Retinal pigment epithelial cell (primary cell): ENCODE measurements at regions not wholly inside any gene's neighbourhood (a gene's known extent, or its start where the extent isn't known, plus 50 kb on each side); places are given as distances from the start of the nearest gene placed in this dataset.

ENCODE experiments used
- DNase-seq: peaks from one replicate; pipeline ENCODE4 v3.0.0-alpha.2; 2010; ENCODE audit warnings: low read depth
- H3K4me3 ChIP-seq: 2 replicates; pipeline ENCODE4 v1.5.1; 2011; ENCODE audit warnings: mild to moderate bottlenecking, low read length, control low read depth, moderate library complexity
- TF ChIP-seq, protein P1 (sequence below): conservative IDR thresholded peaks from 2 replicates; pipeline ENCODE4 v1.5.1; 2011; ENCODE audit warnings: low read depth, low read length, control low read depth, inconsistent platforms

DNA sequence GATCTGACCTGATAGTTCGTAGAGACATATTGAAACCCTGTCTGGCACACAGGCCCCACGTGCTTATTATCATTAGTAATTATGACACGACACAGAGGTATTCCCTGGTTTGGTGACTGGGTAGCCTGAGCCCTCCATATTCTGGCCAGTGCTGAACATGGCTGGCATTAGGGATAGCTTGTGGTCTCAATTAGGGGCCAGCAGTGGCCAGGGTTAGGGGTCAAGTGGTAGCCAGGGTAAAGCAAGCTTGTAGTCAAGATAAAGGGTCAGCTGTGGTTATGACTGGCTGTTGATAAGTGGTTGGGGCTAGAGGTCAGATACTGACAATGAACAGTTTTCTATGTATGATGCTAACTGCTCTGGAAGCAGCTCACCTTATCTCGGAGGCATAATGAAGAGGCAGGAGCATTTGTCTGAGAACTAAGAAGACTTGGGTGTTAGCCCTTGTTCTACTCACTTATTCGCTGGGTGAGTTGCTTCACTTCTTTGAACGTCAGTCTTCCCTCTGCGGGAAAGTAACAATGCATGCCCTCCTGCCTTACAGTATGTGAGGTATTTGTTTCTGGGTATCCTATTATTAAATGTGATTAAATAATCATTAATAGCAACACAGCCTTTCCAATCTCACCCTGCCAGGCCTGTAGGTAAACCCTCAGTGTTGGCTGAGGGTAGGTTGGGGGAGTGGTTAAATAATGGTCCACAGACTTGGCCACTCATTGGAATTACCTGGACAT lies 66.7 kb downstream of the VEGFA start:
- TF ChIP-seq, protein P1, sequence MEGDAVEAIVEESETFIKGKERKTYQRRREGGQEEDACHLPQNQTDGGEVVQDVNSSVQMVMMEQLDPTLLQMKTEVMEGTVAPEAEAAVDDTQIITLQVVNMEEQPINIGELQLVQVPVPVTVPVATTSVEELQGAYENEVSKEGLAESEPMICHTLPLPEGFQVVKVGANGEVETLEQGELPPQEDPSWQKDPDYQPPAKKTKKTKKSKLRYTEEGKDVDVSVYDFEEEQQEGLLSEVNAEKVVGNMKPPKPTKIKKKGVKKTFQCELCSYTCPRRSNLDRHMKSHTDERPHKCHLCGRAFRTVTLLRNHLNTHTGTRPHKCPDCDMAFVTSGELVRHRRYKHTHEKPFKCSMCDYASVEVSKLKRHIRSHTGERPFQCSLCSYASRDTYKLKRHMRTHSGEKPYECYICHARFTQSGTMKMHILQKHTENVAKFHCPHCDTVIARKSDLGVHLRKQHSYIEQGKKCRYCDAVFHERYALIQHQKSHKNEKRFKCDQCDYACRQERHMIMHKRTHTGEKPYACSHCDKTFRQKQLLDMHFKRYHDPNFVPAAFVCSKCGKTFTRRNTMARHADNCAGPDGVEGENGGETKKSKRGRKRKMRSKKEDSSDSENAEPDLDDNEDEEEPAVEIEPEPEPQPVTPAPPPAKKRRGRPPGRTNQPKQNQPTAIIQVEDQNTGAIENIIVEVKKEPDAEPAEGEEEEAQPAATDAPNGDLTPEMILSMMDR, result no peak
- no peak for DNase-seq
- no peak overlapping the region for H3K4me3 ChIP-seq
